A673 (cell line): ENCODE measurements at regions not wholly inside any gene's neighbourhood (a gene's known extent, or its start where the extent isn't known, plus 50 kb on each side); places are given as distances from the start of the nearest gene placed in this dataset.

Source experiments
- BruUV-seq: library from RNA; stranded (reverse); fragments of 400-500 nt; replicated peaks from 2 replicates; lab custom pipeline; 2021; lab: Mats Ljungman, UMichigan
- CTCF ChIA-PET: fragments of 300-600 bp; sonication (Branson Sonifier 250); formaldehyde crosslinking; loops from one replicate; lab custom pipeline; 2022; ENCODE audit warnings: antibody characterized with exemption; lab: Charles Lee
- POLR2A ChIA-PET: fragments of 300-600 bp; sonication (Branson Sonifier 250); formaldehyde crosslinking; loops from one replicate; lab custom pipeline; 2022; ENCODE audit warnings: antibody characterized with exemption; ENCODE audit not compliant: low non-redundant PET; lab: Charles Lee
- DNase-seq: peaks from one replicate; pipeline ENCODE4 v3.0.0-alpha.2; 2015; ENCODE audit warnings: low spot score
- H3K27ac ChIP-seq: fragments of 200-600 bp; sonication (generic); 2 replicates; pipeline ENCODE4 v1.5.1; 2016; ENCODE audit warnings: mixed run types, low read depth, mild to moderate bottlenecking, mixed read lengths, antibody characterized with exemption, low read length; ENCODE audit not compliant: poor library complexity, severe bottlenecking
- H3K27me3 ChIP-seq: fragments of 200-600 bp; sonication (generic); replicated peaks from 2 replicates; pipeline ENCODE4 v1.6.1; 2017; ENCODE audit warnings: mixed run types, low read depth, mild to moderate bottlenecking, mixed read lengths, antibody characterized with exemption, low read length; ENCODE audit not compliant: insufficient read depth, poor library complexity
- H3K36me3 ChIP-seq: fragments of 200-600 bp; sonication (generic); 2 replicates; pipeline ENCODE4 v1.6.1; 2016; ENCODE audit warnings: mixed run types, mild to moderate bottlenecking, mixed read lengths, antibody characterized with exemption, low read length; ENCODE audit not compliant: insufficient read depth, poor library complexity, severe bottlenecking
- H3K4me1 ChIP-seq: fragments of 200-600 bp; sonication (generic); 2 replicates; pipeline ENCODE4 v1.6.1; 2017; ENCODE audit warnings: mixed run types, mild to moderate bottlenecking, mixed read lengths, antibody characterized with exemption, low read length; ENCODE audit not compliant: insufficient read depth, poor library complexity, severe bottlenecking
- H3K4me3 ChIP-seq: fragments of 200-600 bp; sonication (generic); 2 replicates; pipeline ENCODE4 v1.5.1; 2016; ENCODE audit warnings: low read depth, mixed run types, mild to moderate bottlenecking, mixed read lengths, low read length; ENCODE audit not compliant: poor library complexity, severe bottlenecking
- H3K9me3 ChIP-seq: fragments of 200-600 bp; sonication (generic); 2 replicates; pipeline ENCODE4 v1.6.1; 2016; ENCODE audit warnings: mixed run types, low read depth, mild to moderate bottlenecking, mixed read lengths, antibody characterized with exemption, low read length; ENCODE audit not compliant: poor library complexity, severe bottlenecking
- CTCF ChIP-seq: fragments of 300-800, 200-600 bp; sonication (generic); conservative IDR thresholded peaks from 2 replicates; pipeline ENCODE4 v1.5.1; 2017; ENCODE audit warnings: low read depth, mild to moderate bottlenecking, antibody characterized with exemption, low read length, moderate library complexity, mixed read lengths
- EZH2 ChIP-seq: fragments of 200-600 bp; sonication (generic); IDR thresholded peaks from 2 replicates; pipeline ENCODE4 v1.6.1; 2017; ENCODE audit warnings: borderline replicate concordance, low read depth, mild to moderate bottlenecking, mixed read lengths, antibody characterized with exemption, low read length; ENCODE audit not compliant: poor library complexity, severe bottlenecking
- intact Hi-C: fragments of 100-400 bp; cut with micrococcal nuclease; formaldehyde crosslinking; loops from one replicate; pipeline ENCODE4 v1.10.0; 2022; ENCODE audit not compliant: unreplicated experiment

GRCh38 chr1:67482733-67483482 lies 52.7 kb upstream of the SERBP1 start:
- Histone ChIP-seq H3K36me3 (no peaks in the 10 kb centered on the region), H3K27ac (no peak overlapping the region), H3K4me1 (no peaks in the 10 kb centered on the region), H3K27me3 (no peaks in the 10 kb centered on the region), H3K4me3 (no peak overlapping the region), H3K9me3 (no peaks in the 10 kb centered on the region)
- no peak for TF ChIP-seq CTCF
- no peak for TF ChIP-seq EZH2
- no peak for DNase-seq
- ChIA-PET CTCF (no interaction called here), POLR2A (interaction anchor here (0.5 kb wide), 1 partner anchor 62 kb away, joined by 4 read pairs; no protein-coding TSS in a partner anchor)
- BruUV-seq: no TSS peak
- intact Hi-C loops: no loop called here

- TF ChIP-seq CTCF (no peak), EZH2 (no peak)
- CTCF ChIA-PET: no interaction called here
Observed at GRCh38 chr1:67484492-67484891, 54.3 kb upstream of the SERBP1 start.

GRCh38 chr1:67485046-67485811 lies 55.0 kb upstream of the SERBP1 start:
- TF ChIP-seq CTCF (no peak), EZH2 (no peak)
- intact Hi-C loops: no loop called here
- Histone ChIP-seq H3K9me3 (no peaks in the 10 kb centered on the region), H3K4me3 (no peak overlapping the region), H3K4me1 (no peaks in the 10 kb centered on the region), H3K27me3 (no peaks in the 10 kb centered on the region), H3K27ac (no peak overlapping the region), H3K36me3 (no peaks in the 10 kb centered on the region)
- DNase-seq: no peak
- ChIA-PET POLR2A (no interaction called here), CTCF (no interaction called here)
- no TSS peak for BruUV-seq

More at GRCh38 chr1:67484492-67484891, 54.3 kb upstream of the SERBP1 start:
- Histone ChIP-seq H3K4me3 (no peak overlapping the region), H3K27me3 (no peaks in the 10 kb centered on the region), H3K9me3 (no peaks in the 10 kb centered on the region), H3K4me1 (no peaks in the 10 kb centered on the region), H3K27ac (no peak overlapping the region), H3K36me3 (no peaks in the 10 kb centered on the region)
- intact Hi-C loops: no loop called here
- POLR2A ChIA-PET: no interaction called here
- peak; percentile 18 for DNase-seq
- no TSS peak for BruUV-seq
